Glutamatergic neuron (in vitro differentiated cells): ENCODE measurements at regions not wholly inside any gene's neighbourhood (a gene's known extent, or its start where the extent isn't known, plus 50 kb on each side); places are given as distances from the start of the nearest gene placed in this dataset.
A peak's percentile ranks its signal among the peaks of the same experiment; 100 is the strongest.

ENCODE experiments used
- DNase-seq: peaks from one replicate; pipeline ENCODE4 v3.0.0; 2022
- H3K27ac Mint-ChIP-seq: one replicate; pipeline ENCODE4 v1.8.0; 2020; ENCODE audit warnings: mild to moderate bottlenecking, mixed read lengths, inconsistent platforms; ENCODE audit not compliant: unreplicated experiment
- H3K27me3 Mint-ChIP-seq: one replicate; pipeline ENCODE4 v1.8.0; 2020; ENCODE audit warnings: mild to moderate bottlenecking, moderate library complexity, mixed read lengths, inconsistent platforms; ENCODE audit not compliant: unreplicated experiment
- H3K36me3 Mint-ChIP-seq: one replicate; pipeline ENCODE4 v1.8.0; 2020; ENCODE audit warnings: mild to moderate bottlenecking, mixed read lengths, inconsistent platforms; ENCODE audit not compliant: unreplicated experiment
- H3K4me1 Mint-ChIP-seq: one replicate; pipeline ENCODE4 v1.8.0; 2020; ENCODE audit warnings: mild to moderate bottlenecking, low read depth, mixed read lengths, inconsistent platforms; ENCODE audit not compliant: unreplicated experiment
- H3K4me3 Mint-ChIP-seq: one replicate; pipeline ENCODE4 v1.8.0; 2020; ENCODE audit warnings: mild to moderate bottlenecking, mixed read lengths, inconsistent platforms; ENCODE audit not compliant: unreplicated experiment
- H3K9me3 Mint-ChIP-seq: one replicate; pipeline ENCODE4 v1.8.0; 2020; ENCODE audit warnings: mild to moderate bottlenecking, moderate library complexity, mixed read lengths, inconsistent platforms; ENCODE audit not compliant: unreplicated experiment
- CTCF ChIP-seq: fragments of 200-600 bp; sonication (generic); IDR thresholded peaks from one replicate; pipeline ENCODE4 v1.5.0; 2021; ENCODE audit not compliant: partially characterized antibody, unreplicated experiment

GRCh38 chr22:27131346-27131745, 474.0 kb downstream of the MIAT start:
- Mint-ChIP-seq H3K4me1 (peaks cover 14% of the 10 kb centered on the region), H3K36me3 (peaks cover under 1% of the 10 kb centered on the region), H3K27me3 (peaks cover 8% of the 10 kb centered on the region), H3K27ac (no peak overlapping the region), H3K4me3 (no peak overlapping the region), H3K9me3 (no peaks in the 10 kb centered on the region)
- DNase-seq: no peak
- no peak for TF ChIP-seq CTCF

GRCh38 chr22:27132400-27132799, 475.0 kb downstream of the MIAT start:
- Mint-ChIP-seq H3K27me3 (peaks cover 11% of the 10 kb centered on the region), H3K4me3 (no peak overlapping the region), H3K4me1 (peaks cover 14% of the 10 kb centered on the region), H3K36me3 (peaks cover 9% of the 10 kb centered on the region), H3K9me3 (peaks cover 3% of the 10 kb centered on the region), H3K27ac (no peak overlapping the region)
- no peak for DNase-seq
- TF ChIP-seq CTCF: no peak

GRCh38 chr22:27133019-27133431, 475.6 kb downstream of the MIAT start:
- TF ChIP-seq CTCF: no peak
- Mint-ChIP-seq H3K4me1 (peaks cover 16% of the 10 kb centered on the region), H3K27me3 (peaks cover 11% of the 10 kb centered on the region), H3K27ac (no peak overlapping the region), H3K9me3 (peaks cover 3% of the 10 kb centered on the region), H3K36me3 (peaks cover 9% of the 10 kb centered on the region), H3K4me3 (peak overlapping the region; percentile 27)
- no peak for DNase-seq

GRCh38 chr22:27133681-27134314, 476.4 kb downstream of the MIAT start:
- Mint-ChIP-seq H3K4me1 (peaks cover 17% of the 10 kb centered on the region), H3K9me3 (peaks cover 3% of the 10 kb centered on the region), H3K4me3 (no peak overlapping the region), H3K27me3 (peaks cover 13% of the 10 kb centered on the region), H3K36me3 (peaks cover 9% of the 10 kb centered on the region), H3K27ac (no peak overlapping the region)
- TF ChIP-seq CTCF: no peak
- DNase-seq: no peak

- Mint-ChIP-seq H3K27ac (no peak overlapping the region), H3K4me3 (no peak overlapping the region), H3K4me1 (peaks cover 17% of the 10 kb centered on the region), H3K27me3 (peaks cover 13% of the 10 kb centered on the region), H3K36me3 (peaks cover 9% of the 10 kb centered on the region), H3K9me3 (peaks cover 3% of the 10 kb centered on the region)
- TF ChIP-seq CTCF: no peak
- DNase-seq: no peak
Measured at GRCh38 chr22:27134315-27134701, 476.9 kb downstream of the MIAT start.
